Endodermal cell (in vitro differentiated cells): ENCODE measurements at regions not wholly inside any gene's neighbourhood (a gene's known extent, or its start where the extent isn't known, plus 50 kb on each side); places are given as distances from the start of the nearest gene placed in this dataset.

ENCODE experiments used
- DNase-seq: peaks from one replicate; pipeline ENCODE4 v3.0.0-alpha.2; 2017
- H3K27ac ChIP-seq: 2 replicates; pipeline ENCODE4 v1.5.1; 2013; ENCODE audit warnings: mild to moderate bottlenecking, low read depth, low read length, moderate library complexity
- H3K27me3 ChIP-seq: 2 replicates; pipeline ENCODE4 v1.6.1; 2013; ENCODE audit warnings: mild to moderate bottlenecking, low read length, moderate library complexity; ENCODE audit not compliant: insufficient read depth, control insufficient read depth, poor library complexity, severe bottlenecking
- H3K36me3 ChIP-seq: 2 replicates; pipeline ENCODE4 v1.7.0; 2013; ENCODE audit warnings: mild to moderate bottlenecking, low read length, moderate library complexity; ENCODE audit not compliant: control insufficient read depth, insufficient read depth
- H3K4me1 ChIP-seq: one replicate; pipeline ENCODE4 v1.7.0; 2013; ENCODE audit warnings: low read length; ENCODE audit not compliant: control insufficient read depth, insufficient read depth
- H3K4me3 ChIP-seq: 2 replicates; pipeline ENCODE4 v1.5.1; 2013; ENCODE audit warnings: mild to moderate bottlenecking, low read length, moderate library complexity
- H3K9ac ChIP-seq: 2 replicates; pipeline ENCODE4 v1.6.1; 2013; ENCODE audit warnings: mild to moderate bottlenecking, low read length, moderate library complexity; ENCODE audit not compliant: poor library complexity, severe bottlenecking; ENCODE audit errors: extremely low read depth
- H3K9me3 ChIP-seq: 2 replicates; pipeline ENCODE4 v1.6.1; 2013; ENCODE audit warnings: mild to moderate bottlenecking, low read length, moderate library complexity; ENCODE audit not compliant: control insufficient read depth
- H3K27ac Mint-ChIP-seq: 2 replicates; pipeline ENCODE4 v1.8.0; 2020; ENCODE audit warnings: mixed read lengths
- H3K27me3 Mint-ChIP-seq: 2 replicates; pipeline ENCODE4 v1.8.0; 2021; ENCODE audit warnings: mild to moderate bottlenecking, mixed read lengths; ENCODE audit not compliant: insufficient read depth
- H3K36me3 Mint-ChIP-seq: 2 replicates; pipeline ENCODE4 v1.8.0; 2020; ENCODE audit warnings: low read depth, mixed read lengths
- H3K4me1 Mint-ChIP-seq: 2 replicates; pipeline ENCODE4 v1.8.0; 2020; ENCODE audit warnings: mixed read lengths
- H3K4me3 Mint-ChIP-seq: 2 replicates; pipeline ENCODE4 v1.8.0; 2020; ENCODE audit warnings: mild to moderate bottlenecking, moderate library complexity, mixed read lengths
- H3K9me3 Mint-ChIP-seq: 2 replicates; pipeline ENCODE4 v1.8.0; 2020; ENCODE audit warnings: mild to moderate bottlenecking, mixed read lengths
- WGBS, 2 experiments: methylation state at CpG; one replicate each; pipeline versions ENCODE4 v1.1.5 to v1.1.7; 2013; ENCODE audit warnings: missing lambda C conversion rate in 2 of 2, mixed read lengths in 1 of 2; ENCODE audit not compliant: insufficient coverage in 1 of 2, insufficient read length in 1 of 2; 5-methylcytosine and 5-hydroxymethylcytosine counted together
- TF ChIP-seq, protein P1 (sequence below): fragments of 200-600 bp; sonication (generic); conservative IDR thresholded peaks from 2 replicates; pipeline ENCODE4 v1.5.0; 2021; ENCODE audit warnings: antibody characterized with exemption, mild to moderate bottlenecking

DNA sequence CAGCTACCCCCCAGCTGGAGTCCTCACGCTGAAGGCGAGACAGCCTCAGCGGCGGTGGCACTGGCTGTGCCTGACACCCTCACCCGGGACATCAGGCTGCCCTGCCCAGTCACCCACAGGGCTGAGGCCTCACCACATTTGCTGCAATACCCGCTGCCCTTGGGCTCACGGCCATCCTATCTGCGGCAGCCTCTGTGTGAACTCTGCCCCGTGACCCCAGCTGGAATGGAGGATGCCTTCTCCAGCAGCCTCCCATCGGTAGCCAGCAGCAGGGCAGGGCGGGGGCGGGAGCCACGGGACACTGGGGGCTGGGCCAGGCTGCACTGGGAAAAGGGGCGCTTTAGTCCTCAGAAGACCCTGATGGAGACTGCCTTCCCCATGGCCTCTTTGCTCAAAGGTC is 112.4 kb upstream of the ZBTB40 start:
- WGBS, 2 experiments, result 85 to 87% methylated on average over 11 to 14 of the region's 14 CpGs
- no peak overlapping the region for H3K27ac Mint-ChIP-seq
- H3K27ac ChIP-seq, result no peak overlapping the region
- TF ChIP-seq, protein P1, sequence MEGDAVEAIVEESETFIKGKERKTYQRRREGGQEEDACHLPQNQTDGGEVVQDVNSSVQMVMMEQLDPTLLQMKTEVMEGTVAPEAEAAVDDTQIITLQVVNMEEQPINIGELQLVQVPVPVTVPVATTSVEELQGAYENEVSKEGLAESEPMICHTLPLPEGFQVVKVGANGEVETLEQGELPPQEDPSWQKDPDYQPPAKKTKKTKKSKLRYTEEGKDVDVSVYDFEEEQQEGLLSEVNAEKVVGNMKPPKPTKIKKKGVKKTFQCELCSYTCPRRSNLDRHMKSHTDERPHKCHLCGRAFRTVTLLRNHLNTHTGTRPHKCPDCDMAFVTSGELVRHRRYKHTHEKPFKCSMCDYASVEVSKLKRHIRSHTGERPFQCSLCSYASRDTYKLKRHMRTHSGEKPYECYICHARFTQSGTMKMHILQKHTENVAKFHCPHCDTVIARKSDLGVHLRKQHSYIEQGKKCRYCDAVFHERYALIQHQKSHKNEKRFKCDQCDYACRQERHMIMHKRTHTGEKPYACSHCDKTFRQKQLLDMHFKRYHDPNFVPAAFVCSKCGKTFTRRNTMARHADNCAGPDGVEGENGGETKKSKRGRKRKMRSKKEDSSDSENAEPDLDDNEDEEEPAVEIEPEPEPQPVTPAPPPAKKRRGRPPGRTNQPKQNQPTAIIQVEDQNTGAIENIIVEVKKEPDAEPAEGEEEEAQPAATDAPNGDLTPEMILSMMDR, result no peak
- no peaks in the 10 kb centered on the region for H3K36me3 ChIP-seq
- H3K4me3 Mint-ChIP-seq, result no peak overlapping the region
- peaks cover 14% of the 10 kb centered on the region for H3K4me1 Mint-ChIP-seq
- H3K9ac ChIP-seq, result no peak overlapping the region
- H3K4me3 ChIP-seq, result no peak overlapping the region
- H3K9me3 Mint-ChIP-seq, result no peaks in the 10 kb centered on the region
- H3K9me3 ChIP-seq, result no peaks in the 10 kb centered on the region
- peaks cover 17% of the 10 kb centered on the region for H3K27me3 Mint-ChIP-seq
- H3K27me3 ChIP-seq, result no peaks in the 10 kb centered on the region
- DNase-seq, result no peak
- H3K4me1 ChIP-seq, result peaks cover 3% of the 10 kb centered on the region
- no peaks in the 10 kb centered on the region for H3K36me3 Mint-ChIP-seq

DNA sequence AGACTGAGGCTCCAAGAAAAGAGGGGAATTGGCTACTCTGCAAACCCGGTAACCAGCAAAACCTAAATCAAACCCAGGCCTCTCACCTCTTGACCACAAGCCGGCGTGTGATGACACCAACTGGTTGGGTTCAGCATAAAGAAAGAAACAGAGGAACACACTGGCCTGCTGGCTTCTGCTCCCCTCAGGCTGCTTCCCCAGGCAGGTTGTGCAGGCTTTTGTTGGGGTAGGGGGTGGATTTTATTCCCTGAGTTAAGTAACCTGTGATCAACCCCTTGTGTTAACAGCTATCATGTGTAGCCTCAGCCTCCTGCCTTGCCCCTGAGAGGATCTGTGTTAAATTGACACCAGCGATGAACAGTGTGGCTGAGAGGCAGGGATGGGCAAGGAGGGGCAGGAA is 111.6 kb upstream of the ZBTB40 start:
- TF ChIP-seq, protein P1, result no peak
- Histone ChIP-seq H3K4me1 (peaks cover 3% of the 10 kb centered on the region), H3K9me3 (no peaks in the 10 kb centered on the region), H3K27ac (no peak overlapping the region), H3K9ac (no peak overlapping the region), H3K36me3 (no peaks in the 10 kb centered on the region), H3K4me3 (no peak overlapping the region), H3K27me3 (no peaks in the 10 kb centered on the region)
- Mint-ChIP-seq H3K27me3 (peaks cover 23% of the 10 kb centered on the region), H3K4me1 (peaks cover 14% of the 10 kb centered on the region), H3K4me3 (no peak overlapping the region), H3K27ac (no peak overlapping the region), H3K36me3 (no peaks in the 10 kb centered on the region), H3K9me3 (no peaks in the 10 kb centered on the region)
- WGBS, 2 experiments, result 97 to 100% methylated on average over 1 to 4 of the region's 4 CpGs
- DNase-seq, result no peak

DNA sequence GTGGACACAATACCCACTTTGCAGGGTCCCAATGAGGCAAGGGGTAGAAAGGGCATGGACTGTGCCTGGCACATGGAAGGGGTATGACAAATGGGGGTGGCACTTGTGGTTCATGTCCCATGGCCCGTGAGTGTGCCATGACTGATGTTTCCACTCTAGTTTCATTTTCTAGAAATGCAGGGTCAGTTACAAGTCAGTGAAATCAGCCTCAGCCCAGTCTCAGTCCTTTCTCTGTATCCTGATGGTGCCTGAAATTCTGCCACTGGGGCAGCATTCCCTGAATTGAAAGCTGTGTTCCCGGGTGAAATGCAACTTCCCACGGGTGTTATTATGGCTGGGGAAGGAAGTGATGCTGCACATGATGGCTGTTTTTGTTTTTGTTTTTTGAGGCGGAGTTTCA is 110.8 kb upstream of the ZBTB40 start:
- Histone ChIP-seq H3K27me3 (no peaks in the 10 kb centered on the region), H3K4me1 (peaks cover 3% of the 10 kb centered on the region), H3K9ac (no peak overlapping the region), H3K4me3 (no peak overlapping the region), H3K9me3 (no peaks in the 10 kb centered on the region), H3K27ac (no peak overlapping the region), H3K36me3 (no peaks in the 10 kb centered on the region)
- WGBS, 2 experiments, result 93 to 96% methylated on average over 4 of the region's 4 CpGs
- no peak overlapping the region for H3K27ac Mint-ChIP-seq
- H3K36me3 Mint-ChIP-seq, result no peaks in the 10 kb centered on the region
- no peak for DNase-seq
- TF ChIP-seq, protein P1, result no peak
- H3K9me3 Mint-ChIP-seq, result no peaks in the 10 kb centered on the region
- no peak overlapping the region for H3K4me3 Mint-ChIP-seq
- peaks cover 14% of the 10 kb centered on the region for H3K4me1 Mint-ChIP-seq
- peaks cover 29% of the 10 kb centered on the region for H3K27me3 Mint-ChIP-seq
